SH-SY5Y (cell line): ENCODE measurements at regions not wholly inside any gene's neighbourhood (a gene's known extent, or its start where the extent isn't known, plus 50 kb on each side); places are given as distances from the start of the nearest gene placed in this dataset.
A peak's percentile ranks its signal among the peaks of the same experiment; 100 is the strongest.

Experiments used
- GATA2 ChIP-seq: IDR thresholded peaks from 2 replicates; pipeline ENCODE4 v1.6.1; 2011; ENCODE audit warnings: mild to moderate bottlenecking, low read depth, low read length
- GATA3 ChIP-seq: IDR thresholded peaks from 2 replicates; pipeline ENCODE4 v1.6.1; 2011; ENCODE audit warnings: low read depth, mild to moderate bottlenecking, low read length, moderate library complexity

GRCh38 chr1:38139738-38140487, 93.3 kb upstream of the POU3F1 start:
- TF ChIP-seq GATA3 (no peak), GATA2 (0 out of 2 replicates have a peak, but pooled peaks have one; percentile 15)

- TF ChIP-seq GATA2 (no peak), GATA3 (no peak)
Observed at GRCh38 chr1:38138498-38139233, 92.1 kb upstream of the POU3F1 start.

GRCh38 chr1:38137164-38137563, 90.6 kb upstream of the POU3F1 start:
- no peak for TF ChIP-seq GATA2
- no peak for TF ChIP-seq GATA3

- TF ChIP-seq GATA3, result no peak
- no peak for TF ChIP-seq GATA2
Observed at GRCh38 chr1:38135625-38136414, 89.2 kb upstream of the POU3F1 start.

DNA sequence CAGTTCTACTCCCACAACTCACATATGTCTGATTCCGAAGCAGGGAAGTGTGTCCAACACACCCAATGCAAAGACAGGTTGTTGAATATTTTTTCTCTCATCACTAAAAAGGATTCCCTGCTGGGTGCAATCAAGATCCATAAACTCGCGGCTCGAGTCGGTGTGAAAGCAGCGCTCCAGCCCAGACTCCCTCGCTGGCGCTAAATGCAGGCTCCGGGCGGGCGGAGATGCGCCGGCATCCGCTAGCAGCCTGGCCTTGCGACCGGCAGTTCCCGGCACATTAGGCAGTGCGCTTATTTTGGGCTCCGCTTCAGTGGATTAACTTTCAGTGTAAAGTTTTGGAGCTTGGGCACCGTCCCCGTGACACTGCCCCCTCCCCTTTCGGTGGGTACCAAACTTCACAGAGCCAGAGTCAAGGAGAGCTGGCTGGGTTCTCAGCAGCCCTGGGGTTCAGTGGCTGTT, 87.7 kb upstream of the POU3F1 start:
- TF ChIP-seq GATA3 (no peak), GATA2 (no peak)

DNA sequence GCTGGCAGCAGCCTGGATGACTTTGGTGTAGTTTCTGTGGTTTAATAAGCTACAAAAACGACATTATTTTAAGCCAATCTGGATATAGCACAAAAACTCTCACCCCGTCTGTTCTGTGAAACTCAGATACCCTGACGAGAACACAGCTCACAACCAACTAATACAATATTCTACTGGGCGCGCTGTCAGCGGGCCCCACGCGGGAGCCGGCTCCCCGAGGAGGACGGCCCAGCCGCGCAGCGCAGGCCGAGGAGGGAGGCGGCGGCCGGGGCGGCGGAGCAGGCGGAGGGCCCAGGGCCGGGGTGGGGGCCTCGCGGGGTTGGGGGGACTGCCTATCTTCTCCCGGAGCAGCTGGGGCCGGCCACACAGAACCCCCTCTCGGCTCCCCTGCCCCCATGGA, 87.2 kb upstream of the POU3F1 start:
- no peak for TF ChIP-seq GATA3
- TF ChIP-seq GATA2, result no peak

DNA sequence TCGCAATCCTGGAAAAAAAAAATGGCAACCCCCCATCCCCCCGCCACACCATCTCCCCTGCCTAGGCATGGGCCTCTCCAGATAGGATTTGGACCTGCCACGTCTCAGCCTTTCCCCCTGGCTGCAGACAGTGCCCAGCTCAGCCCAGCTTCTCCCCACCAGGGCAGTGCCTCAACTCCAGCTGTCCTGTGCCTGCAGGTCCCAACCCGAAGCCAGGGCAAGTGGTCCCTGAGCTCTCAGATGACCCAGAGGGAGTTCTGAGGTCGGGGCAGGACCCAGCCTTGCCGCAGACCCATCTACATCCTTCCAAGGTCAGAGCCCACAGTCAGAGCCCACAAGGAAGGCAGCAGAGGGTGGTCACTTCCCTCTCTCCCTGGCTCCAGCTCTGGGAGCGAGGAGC, 86.7 kb upstream of the POU3F1 start:
- no peak for TF ChIP-seq GATA2

DNA sequence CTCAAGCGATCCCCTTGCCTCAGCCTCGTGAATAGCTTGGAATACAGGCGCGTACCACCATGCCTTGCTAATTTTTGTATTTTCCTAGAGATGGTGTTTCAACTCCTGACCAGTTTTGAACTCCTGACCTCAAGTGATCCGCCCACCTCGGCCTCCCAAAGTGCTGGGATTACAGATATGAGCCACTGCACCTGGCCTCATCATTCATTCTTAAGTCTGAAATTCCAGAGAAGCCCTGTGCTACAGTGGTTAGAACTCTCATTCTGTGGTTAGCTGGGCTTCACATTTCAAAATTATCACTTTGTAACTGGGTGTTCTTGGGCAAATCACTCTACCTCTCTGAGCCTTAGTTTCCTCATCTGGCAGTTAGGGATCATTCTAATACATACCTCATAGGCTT, 86.1 kb upstream of the POU3F1 start:
- TF ChIP-seq GATA3 (no peak), GATA2 (no peak)

DNA sequence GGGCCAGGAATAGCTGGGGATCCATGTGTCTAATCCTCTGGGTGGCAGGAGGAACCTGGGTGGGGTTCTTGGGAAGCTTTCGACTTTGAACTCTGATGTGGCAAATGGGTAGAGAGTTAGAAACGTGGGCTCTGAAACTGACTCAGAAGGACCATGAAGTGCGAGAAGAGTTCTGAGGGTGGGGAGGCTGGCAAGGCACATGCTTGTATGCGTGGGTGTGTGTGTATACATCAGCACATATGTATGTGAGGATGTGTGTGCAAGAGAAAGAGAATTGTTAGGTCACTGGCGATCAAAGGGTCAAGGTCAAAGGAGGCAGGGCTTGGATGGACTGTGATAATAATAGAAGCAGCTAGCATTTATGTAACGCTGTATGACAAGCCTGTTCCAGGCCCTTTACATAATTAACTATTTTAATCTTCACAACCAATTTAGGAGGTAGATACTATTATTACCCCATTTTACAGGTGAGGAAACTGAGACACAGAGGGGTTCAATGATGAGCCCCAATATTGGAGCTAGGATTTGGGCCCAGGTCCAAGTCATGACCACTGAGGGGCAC, 84.5 kb upstream of the POU3F1 start:
- TF ChIP-seq GATA2 (no peak), GATA3 (no peak)

GRCh38 chr1:38129971-38130370, 83.4 kb upstream of the POU3F1 start:
- TF ChIP-seq GATA2 (no peak), GATA3 (no peak)

DNA sequence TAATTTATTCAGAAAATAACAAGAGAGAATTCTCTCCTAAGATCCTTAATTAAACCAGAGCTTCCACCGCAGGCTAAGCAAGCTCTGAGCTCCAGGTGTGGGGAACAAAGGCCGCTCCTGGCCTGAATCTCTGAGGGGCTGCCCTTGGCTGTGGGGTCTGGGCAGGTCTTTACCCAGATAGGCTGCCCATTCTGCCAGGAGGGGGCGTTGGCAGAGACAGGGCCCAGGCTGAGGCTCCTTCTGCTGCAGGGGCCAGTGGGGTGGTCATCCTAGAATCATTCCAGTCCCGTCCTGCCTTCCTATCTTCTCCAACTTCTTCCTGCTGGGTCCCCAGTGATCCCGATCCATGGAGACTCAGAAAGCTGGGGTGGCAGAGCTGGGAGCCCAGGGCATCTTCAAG, 82.9 kb upstream of the POU3F1 start:
- TF ChIP-seq GATA2 (no peak), GATA3 (no peak)

GRCh38 chr1:38128926-38129453, 82.4 kb upstream of the POU3F1 start:
- TF ChIP-seq GATA3 (no peak), GATA2 (0 out of 2 replicates have a peak, but pooled peaks have one; percentile 8)

- TF ChIP-seq GATA2 (no peak), GATA3 (no peak)
Observed at GRCh38 chr1:38128511-38128910, 81.9 kb upstream of the POU3F1 start.

DNA sequence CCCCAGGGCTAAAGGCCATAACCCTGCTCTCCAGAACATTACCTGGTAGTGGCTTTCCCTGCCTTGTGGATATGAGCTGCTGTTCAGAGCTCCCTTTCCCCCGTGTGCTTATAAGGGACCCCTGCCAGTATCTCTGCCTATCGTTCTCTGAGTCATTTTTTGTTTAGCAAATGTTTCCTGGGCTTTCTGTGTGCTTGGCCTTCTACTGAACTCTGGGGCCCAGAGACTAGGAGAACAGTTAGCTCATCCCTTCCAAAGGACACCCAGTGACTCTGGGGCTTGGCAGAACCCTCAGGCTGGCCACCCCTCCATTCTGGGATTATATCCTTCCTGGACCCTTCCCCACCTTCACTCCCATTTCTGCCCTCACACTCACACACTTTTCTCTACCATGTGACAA, 80.8 kb upstream of the POU3F1 start:
- no peak for TF ChIP-seq GATA2

DNA sequence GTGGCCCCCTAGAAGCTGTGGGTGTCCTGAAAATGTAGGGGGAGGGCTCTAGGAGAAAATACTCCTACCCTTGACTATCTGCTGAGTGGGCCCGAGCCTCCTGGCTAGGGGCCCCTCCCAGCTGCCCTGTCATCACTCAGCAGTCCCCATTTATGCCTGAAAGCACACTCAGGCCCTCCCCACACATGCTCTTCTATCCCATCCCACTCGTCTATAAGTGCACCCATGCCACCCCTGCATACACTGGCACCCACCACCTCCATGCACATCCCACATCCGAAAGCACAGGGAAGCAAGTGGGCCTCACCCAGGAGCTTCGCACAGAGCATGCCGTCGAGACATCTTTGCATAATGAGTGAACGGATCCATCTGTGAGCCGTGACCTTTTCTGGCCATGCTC, 80.4 kb upstream of the POU3F1 start:
- no peak for TF ChIP-seq GATA2
- no peak for TF ChIP-seq GATA3
